ENCODE measurements at regions not wholly inside any gene's neighbourhood (a gene's known extent, or its start where the extent isn't known, plus 50 kb on each side); places are given as distances from the start of the nearest gene placed in this dataset.

DNA sequence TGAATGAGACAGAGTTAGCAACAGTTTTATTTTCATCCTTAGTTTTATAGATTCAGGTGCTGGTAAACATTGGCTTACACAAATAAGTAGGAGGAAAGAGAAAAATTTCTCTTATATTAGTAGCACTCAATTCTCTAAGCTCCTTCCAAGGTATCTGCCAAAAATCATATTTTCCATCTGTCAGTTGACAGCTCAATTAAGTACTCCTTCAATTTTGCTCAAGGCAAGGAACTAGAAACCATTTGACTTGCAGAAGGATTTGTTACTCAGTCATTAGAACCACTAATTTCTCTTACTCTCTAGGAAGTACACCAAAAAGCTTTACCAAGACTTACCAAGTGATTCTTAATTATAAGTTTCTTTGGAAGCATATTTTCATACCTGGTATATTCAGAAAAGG, 101.4 kb upstream of the ATP8B1 start:
- TF ChIP-seq, protein P1, sequence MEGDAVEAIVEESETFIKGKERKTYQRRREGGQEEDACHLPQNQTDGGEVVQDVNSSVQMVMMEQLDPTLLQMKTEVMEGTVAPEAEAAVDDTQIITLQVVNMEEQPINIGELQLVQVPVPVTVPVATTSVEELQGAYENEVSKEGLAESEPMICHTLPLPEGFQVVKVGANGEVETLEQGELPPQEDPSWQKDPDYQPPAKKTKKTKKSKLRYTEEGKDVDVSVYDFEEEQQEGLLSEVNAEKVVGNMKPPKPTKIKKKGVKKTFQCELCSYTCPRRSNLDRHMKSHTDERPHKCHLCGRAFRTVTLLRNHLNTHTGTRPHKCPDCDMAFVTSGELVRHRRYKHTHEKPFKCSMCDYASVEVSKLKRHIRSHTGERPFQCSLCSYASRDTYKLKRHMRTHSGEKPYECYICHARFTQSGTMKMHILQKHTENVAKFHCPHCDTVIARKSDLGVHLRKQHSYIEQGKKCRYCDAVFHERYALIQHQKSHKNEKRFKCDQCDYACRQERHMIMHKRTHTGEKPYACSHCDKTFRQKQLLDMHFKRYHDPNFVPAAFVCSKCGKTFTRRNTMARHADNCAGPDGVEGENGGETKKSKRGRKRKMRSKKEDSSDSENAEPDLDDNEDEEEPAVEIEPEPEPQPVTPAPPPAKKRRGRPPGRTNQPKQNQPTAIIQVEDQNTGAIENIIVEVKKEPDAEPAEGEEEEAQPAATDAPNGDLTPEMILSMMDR (IDR thresholded peaks at IDR 0.05 in 4 of 5, conservative IDR thresholded peaks at IDR 0.05 in 1 of 5), result no peak
- no peak for TF ChIP-seq POLR2A (IDR thresholded peaks at IDR 0.05)

All from gastrocnemius medialis (tissue), 4 donors.